PFSK-1 (cell line): ENCODE measurements at regions not wholly inside any gene's neighbourhood (a gene's known extent, or its start where the extent isn't known, plus 50 kb on each side); places are given as distances from the start of the nearest gene placed in this dataset.

Source experiments
- REST ChIP-seq, 2 experiments: IDR thresholded peaks; 2 replicates each; pipeline versions ENCODE4 v1.6.1 to v1.8.0; 2011 to 2012; ENCODE audit warnings: low read depth in 2 of 2, low read length in 2 of 2, control low read depth in 1 of 2, inconsistent platforms in 1 of 2, mild to moderate bottlenecking in 1 of 2, moderate library complexity in 1 of 2; ENCODE audit not compliant: insufficient read depth in 1 of 2
- SIN3A ChIP-seq: IDR thresholded peaks from 2 replicates; pipeline ENCODE4 v1.6.1; 2012; ENCODE audit warnings: mild to moderate bottlenecking, low read length, moderate library complexity, borderline replicate concordance; ENCODE audit not compliant: insufficient read depth

- no peak for TF ChIP-seq REST (IDR thresholded peaks at IDR 0.05; ENCODE audit: insufficient read depth in 1 of 2, low read depth in 2 of 2, low read length in 2 of 2)
- TF ChIP-seq SIN3A = no peak
Measured at GRCh38 chr5:125295405-125295872, 549.0 kb upstream of the ZNF608 start.
